RWPE1 (cell line): ENCODE measurements at regions not wholly inside any gene's neighbourhood (a gene's known extent, or its start where the extent isn't known, plus 50 kb on each side); places are given as distances from the start of the nearest gene placed in this dataset.

ENCODE experiments used
- CTCF ChIA-PET: fragments of 350-600 bp; sonication (Branson Sonifier 250); formaldehyde crosslinking; extraction: SDS; loops from one replicate; lab custom pipeline; 2021; lab: Yijun Ruan, JAX
- POLR2A ChIA-PET: fragments of 400-600 bp; formaldehyde crosslinking; extraction: SDS; loops from one replicate; lab custom pipeline; 2020; ENCODE audit warnings: antibody characterized with exemption; ENCODE audit not compliant: low non-redundant PET; lab: Yijun Ruan, JAX
- DNase-seq: peaks from one replicate; pipeline ENCODE4 v3.0.0; 2012; ENCODE audit warnings: low spot score
- H3K27ac ChIP-seq: fragments of 450-650 bp; 2 replicates; pipeline ENCODE4 v1.5.1; 2017
- CTCF ChIP-seq: fragments of 450-650 bp; conservative IDR thresholded peaks from 2 replicates; pipeline ENCODE4 v1.5.1; 2017; ENCODE audit warnings: low read depth, mild to moderate bottlenecking

- TF ChIP-seq CTCF: no peak
- ChIA-PET CTCF (no interaction called here), POLR2A (no interaction called here)
- H3K27ac ChIP-seq: no peak overlapping the region
- no peak for DNase-seq
These were observed 948.7 kb downstream of the PCDH18 start for GRCh38 chr4:136583567-136583966.

GRCh38 chr4:136581119-136581518 lies 951.2 kb downstream of the PCDH18 start:
- no peak for DNase-seq
- H3K27ac ChIP-seq: no peak overlapping the region
- CTCF ChIA-PET: no interaction called here
- POLR2A ChIA-PET: no interaction called here
- no peak for TF ChIP-seq CTCF

- POLR2A ChIA-PET: no interaction called here
- no peak overlapping the region for H3K27ac ChIP-seq
- DNase-seq: no peak
- TF ChIP-seq CTCF: no peak
- CTCF ChIA-PET: no interaction called here
These were observed 957.1 kb downstream of the PCDH18 start for GRCh38 chr4:136575146-136575545.

- CTCF ChIA-PET: no interaction called here
- POLR2A ChIA-PET: no interaction called here
These were observed 958.8 kb downstream of the PCDH18 start for GRCh38 chr4:136573460-136573859.

GRCh38 chr4:136571315-136571714 lies 961.0 kb downstream of the PCDH18 start:
- CTCF ChIA-PET: no interaction called here

More at GRCh38 chr4:136573460-136573859, 958.8 kb downstream of the PCDH18 start:
- DNase-seq: no peak
- no peak overlapping the region for H3K27ac ChIP-seq
- TF ChIP-seq CTCF: no peak

GRCh38 chr4:136562834-136563233 lies 969.5 kb downstream of the PCDH18 start:
- DNase-seq: no peak
- POLR2A ChIA-PET: no interaction called here
- no peak for TF ChIP-seq CTCF
- no peak overlapping the region for H3K27ac ChIP-seq
- CTCF ChIA-PET: no interaction called here

More at GRCh38 chr4:136571315-136571714, 961.0 kb downstream of the PCDH18 start:
- no peak overlapping the region for H3K27ac ChIP-seq
- DNase-seq: no peak
- no peak for TF ChIP-seq CTCF
- POLR2A ChIA-PET: no interaction called here

- ChIA-PET CTCF (interaction anchor here (0.7 kb wide), 1 partner anchor 76 kb away, joined by 5 read pairs; no protein-coding TSS in a partner anchor), POLR2A (no interaction called here)
- no peak for TF ChIP-seq CTCF
- H3K27ac ChIP-seq: no peak overlapping the region
- DNase-seq: no peak
These were observed 973.3 kb downstream of the PCDH18 start for GRCh38 chr4:136558940-136559494.
